HG02759 (cell line): ENCODE measurements at regions not wholly inside any gene's neighbourhood (a gene's known extent, or its start where the extent isn't known, plus 50 kb on each side); places are given as distances from the start of the nearest gene placed in this dataset.

Source experiments
- ATAC-seq: cut with Tn5 transposase; IDR thresholded peaks from one replicate; pipeline ENCODE4 v1.9.1; 2021; ENCODE audit warnings: mild to moderate bottlenecking, moderate library complexity; ENCODE audit not compliant: unreplicated experiment

DNA sequence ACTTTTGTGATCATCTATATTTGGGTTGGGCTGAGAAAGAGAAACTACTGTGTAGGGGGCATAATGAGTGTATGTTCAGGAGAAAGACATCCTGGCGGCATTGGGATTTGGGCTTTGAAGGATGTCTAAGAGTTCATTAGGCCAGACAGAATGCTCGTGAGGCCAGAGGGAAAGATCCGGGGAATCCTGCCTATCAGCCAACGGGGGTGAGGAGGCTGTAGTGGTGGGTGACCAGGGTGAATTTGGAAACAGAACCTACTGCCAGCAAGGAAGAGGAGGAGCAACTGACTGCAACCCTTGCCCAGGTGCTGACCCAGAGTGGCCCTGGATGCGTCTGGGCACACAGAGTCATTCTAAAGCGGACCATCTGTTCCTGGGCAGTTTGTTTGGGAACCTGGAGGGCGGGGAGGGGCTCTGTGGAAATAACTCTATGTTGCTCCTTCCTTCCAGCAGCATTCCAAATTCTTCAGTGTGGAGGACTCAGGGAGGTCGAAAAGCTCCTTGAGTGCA, 56.9 kb upstream of the ECE1 start:
- ATAC-seq: no peak

DNA sequence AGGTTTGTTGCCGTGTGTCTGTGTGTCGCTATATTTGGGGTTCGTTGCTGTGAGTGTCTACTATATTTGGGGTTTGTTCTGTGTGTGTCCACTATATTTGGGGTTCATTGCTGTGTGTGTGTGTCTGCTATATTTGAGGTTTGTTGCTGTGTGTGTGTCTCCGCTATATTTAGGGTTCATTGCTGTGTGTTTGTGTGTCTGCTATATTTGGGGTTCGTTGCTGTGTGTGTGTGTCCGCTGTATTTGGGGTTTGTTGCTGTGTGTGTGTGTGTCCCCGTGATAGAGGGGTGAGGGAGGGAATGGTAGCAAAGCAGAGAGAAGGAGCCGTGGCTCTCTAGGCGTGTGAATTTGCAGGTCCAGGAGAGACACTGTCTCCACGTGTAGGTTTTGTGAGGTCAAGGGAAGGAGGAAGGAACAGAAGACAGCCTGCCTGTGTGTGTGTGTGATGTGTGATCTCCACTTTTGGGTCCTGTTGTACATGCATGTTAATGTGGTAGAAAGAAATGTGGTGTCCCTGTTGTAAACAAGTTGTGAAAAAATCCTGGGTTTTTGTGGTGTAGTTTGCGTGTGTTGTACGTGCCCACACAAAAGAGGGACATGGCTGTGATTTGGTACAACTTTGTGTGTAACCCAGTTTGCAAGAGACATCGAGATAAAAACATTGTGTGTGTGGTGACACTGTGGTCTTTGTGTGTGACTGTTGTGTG, 56.3 kb upstream of the ECE1 start:
- ATAC-seq: no peak

DNA sequence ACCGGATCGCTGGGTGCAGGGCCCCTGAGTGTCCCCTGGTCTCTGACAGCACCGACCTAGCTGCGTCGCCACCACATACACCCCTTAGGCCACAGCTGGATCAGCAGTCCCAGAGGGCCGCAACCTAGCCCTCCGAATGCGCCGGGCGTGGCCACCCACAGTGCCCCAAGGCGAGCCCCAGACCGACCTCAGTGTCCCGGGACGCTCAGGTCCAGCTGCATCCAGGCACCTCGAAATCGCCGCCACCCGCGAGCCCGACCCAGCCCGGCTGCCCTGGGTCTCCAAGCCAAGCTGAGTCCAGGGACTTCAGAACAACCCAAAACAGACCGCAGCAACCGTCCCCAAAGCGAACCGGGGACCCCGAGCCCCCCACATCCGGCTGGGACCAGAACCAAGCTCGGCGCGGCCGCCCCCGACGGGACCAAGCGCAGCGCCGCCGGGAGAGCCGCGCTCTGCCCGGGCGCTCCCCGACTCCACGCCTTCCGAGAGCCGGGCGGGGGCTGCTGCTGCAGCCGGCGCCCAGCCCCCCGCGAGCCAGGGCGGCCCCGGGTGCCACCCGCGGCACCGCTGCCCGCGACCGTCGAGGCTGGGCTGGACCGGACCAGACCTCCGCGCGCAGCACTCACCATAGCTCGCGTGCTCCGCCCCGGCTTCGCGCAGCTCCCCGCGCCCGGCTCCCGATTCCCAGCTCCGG, 54.6 kb upstream of the ECE1 start:
- ATAC-seq: peak; percentile 35

GRCh38 chr1:21344098-21344749, 54.0 kb upstream of the ECE1 start:
- no peak for ATAC-seq

DNA sequence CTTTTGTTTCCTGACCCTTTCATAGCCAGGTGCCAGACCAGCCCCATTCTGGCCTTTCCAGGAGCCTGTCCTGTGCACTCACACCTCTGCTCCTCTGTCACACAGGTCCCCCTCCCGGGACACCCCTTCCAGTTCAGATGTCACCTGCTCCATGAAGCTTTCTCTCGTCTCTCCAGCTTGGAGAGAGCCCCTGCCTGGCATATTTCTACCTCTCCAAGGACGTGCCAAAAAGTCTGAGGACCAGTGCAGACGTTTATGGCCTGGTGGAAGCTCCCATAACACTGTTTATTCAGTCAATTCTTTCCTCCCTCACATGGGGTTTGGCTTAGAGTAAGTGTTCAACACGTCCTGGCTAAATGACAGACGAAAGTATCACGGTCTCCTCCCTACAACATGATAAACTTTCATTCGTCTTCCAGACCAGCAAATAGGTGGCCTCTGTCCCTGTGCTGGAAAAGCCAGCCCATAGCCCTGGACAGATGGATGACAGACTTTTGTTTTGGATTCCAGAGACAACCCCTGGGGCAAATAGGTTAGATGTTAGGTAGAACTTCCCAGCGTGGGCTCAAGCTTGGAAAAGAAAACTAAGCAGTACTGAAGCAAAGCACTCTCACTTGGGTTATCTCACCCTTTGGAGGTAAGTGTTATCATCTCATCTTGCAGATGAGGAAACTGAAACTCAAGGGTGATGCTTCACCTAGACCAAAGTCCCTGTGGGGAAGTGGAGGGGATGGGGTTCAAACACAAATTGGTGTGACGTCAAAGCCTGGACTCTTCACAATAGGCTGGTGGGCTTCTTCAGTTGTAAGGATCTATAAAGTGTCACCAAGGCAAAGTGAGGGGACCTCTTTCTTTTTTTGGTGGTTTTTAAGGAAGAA, 52.9 kb upstream of the ECE1 start:
- ATAC-seq: no peak

GRCh38 chr1:21341517-21342078, 51.3 kb upstream of the ECE1 start:
- no peak for ATAC-seq

GRCh38 chr1:21341022-21341421, 50.8 kb upstream of the ECE1 start:
- ATAC-seq: no peak

DNA sequence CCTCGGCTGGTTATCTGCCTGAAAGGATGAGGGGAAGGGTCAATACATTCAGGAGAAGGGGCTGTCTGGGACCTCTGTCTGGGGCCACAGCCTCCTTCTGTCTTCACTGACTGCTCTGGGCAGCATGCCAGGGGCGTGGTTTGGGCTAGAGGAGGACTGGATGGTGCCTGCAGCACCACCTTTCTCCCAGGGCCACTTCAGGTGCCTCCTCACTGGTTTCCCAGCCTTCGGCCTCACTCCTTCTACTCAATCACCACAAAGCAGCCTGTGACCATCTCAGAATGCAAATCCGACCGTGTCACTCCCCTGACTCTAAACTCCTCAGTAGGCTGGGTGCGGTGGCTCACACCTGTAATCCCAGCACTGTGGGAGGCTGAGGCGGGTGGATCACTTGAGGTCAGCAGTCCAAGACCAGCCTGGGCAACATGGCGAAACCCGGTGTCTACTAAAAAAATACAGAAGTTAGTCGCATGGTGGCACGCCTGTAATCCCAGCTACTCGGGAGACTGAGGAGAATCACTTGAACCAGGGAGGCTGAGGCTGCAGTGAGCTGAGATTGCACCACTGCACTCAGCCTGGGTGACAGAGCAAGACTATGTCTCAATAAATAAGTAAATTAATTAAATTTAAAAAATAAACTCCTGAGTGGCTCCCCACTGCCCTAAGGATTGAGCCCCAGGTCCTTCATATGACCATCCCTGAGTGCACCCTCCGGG, 50.1 kb upstream of the ECE1 start:
- no peak for ATAC-seq
